Ureter (tissue), 1 donor: ENCODE measurements at regions not wholly inside any gene's neighbourhood (a gene's known extent, or its start where the extent isn't known, plus 50 kb on each side); places are given as distances from the start of the nearest gene placed in this dataset.
A peak's percentile ranks its signal among the peaks of the same experiment; 100 is the strongest.

Experiments used
- DNase-seq: peaks from one replicate; pipeline ENCODE4 v3.0.0-alpha.2; 2020; ENCODE audit warnings: low spot score
- donor health status: DM: yes; HTN: yes; CAD: no.

DNA sequence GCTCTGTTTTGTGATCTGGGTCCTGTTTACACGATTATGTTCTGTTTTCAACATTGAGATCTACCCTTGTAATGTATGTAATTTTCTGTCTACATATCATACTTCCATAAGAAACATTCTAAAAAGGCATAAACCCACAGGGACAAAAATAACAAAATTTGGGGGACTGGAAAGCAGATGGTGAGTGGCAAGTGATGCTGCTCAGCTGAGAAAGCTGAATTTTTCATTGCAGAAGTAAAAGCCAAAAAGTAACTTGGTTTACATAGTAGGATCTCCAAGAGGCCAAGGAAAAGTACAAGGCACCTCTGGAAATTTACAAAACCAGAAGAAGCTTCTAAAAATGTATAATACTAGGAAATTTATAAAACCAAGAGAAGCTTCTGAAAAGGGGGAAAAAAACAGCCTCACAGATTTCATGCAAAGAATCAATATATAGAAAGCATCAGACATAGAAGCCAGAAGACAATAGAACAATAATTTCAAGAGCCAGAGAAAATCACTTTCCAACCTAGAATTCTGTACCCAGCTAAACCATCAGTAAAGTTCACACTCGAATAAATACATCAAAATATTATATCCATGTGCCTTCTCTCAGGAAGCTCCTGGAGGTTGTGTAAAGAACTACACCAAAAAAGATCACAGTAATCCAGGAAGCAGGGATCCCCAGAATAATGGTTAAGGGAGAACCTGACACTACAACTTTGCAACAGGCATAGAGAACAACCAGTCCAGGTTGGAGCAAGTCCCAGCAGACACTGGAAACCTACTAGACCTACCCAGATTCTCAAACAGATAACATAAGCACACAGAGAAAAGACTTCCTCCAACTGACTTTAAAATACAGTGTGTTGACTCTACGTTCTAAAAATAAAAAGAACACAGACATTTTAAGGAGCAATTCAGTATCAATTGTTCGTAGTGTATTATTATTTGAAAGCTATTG is 401.7 kb upstream of the HS6ST1 start:
- DNase-seq, result no peak

GRCh38 chr2:128721096-128721495 is 402.4 kb upstream of the HS6ST1 start:
- no peak for DNase-seq

DNA sequence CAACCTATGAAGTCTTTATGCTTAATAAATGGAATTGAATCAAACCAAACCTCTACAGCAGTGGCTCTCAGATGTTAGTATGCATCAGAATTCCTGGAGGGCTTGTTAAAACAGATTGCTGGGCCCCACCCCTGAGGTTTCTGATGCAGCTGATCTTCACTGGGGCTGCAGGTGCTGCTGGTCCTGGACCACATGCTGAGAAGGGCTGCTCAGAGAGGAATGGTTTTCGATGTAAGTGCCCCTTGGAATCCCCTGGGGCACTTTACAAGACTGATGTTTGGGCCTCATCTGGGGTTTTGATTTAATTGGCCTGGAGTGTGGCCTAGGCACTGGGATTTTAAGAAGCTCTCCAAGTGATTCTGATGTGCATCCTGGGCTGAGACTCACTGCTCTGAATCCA is 403.8 kb upstream of the HS6ST1 start:
- no peak for DNase-seq

DNA sequence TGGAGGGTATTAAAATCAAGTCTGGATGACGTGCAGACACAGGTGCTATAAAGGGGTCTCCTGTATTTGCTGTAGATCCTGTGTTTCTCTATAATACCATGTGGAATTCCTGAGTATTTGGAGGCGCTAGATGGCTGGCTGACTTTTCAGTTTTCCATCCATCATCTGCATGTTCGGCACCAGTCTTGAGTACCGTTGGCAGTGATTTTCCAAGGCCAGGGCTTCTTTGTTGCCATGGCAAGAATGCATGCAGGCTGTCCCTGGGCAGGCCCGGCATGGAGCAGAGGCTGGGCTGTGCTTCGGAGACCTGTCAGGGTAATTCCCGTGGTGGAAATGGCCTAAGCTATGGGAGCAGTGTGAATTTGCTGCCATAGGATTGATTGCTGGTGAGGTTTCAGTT is 405.9 kb upstream of the HS6ST1 start:
- no peak for DNase-seq

GRCh38 chr2:128724972-128725371 is 406.3 kb upstream of the HS6ST1 start:
- no peak for DNase-seq

- no peak for DNase-seq
Measured at GRCh38 chr2:128726236-128726635, 407.6 kb upstream of the HS6ST1 start.

GRCh38 chr2:128726911-128727310 is 408.2 kb upstream of the HS6ST1 start:
- no peak for DNase-seq

DNA sequence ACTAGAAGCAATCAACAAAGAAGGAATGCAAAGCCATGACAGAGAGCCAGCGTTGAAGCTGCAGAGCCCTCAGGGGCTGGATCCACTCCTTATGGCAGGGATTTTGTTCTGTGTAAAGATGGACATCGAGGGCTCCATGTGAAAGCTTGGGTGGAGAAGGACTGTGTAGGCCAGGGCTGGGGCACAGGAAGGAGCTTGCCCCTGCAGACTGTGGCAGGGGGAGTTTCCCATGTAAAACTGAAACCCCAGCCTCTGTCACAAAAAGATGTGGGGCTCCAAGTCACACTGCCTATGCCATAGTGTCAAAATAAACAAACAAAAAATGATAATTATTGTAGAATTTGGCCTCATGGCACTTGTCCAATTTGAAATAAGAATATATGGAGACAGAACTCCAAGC is 408.7 kb upstream of the HS6ST1 start:
- no peak for DNase-seq

- DNase-seq, result no peak
Measured at GRCh38 chr2:128727914-128728313, 409.2 kb upstream of the HS6ST1 start.

- DNase-seq, result no peak
Measured at GRCh38 chr2:128729051-128729450, 410.4 kb upstream of the HS6ST1 start.

DNA sequence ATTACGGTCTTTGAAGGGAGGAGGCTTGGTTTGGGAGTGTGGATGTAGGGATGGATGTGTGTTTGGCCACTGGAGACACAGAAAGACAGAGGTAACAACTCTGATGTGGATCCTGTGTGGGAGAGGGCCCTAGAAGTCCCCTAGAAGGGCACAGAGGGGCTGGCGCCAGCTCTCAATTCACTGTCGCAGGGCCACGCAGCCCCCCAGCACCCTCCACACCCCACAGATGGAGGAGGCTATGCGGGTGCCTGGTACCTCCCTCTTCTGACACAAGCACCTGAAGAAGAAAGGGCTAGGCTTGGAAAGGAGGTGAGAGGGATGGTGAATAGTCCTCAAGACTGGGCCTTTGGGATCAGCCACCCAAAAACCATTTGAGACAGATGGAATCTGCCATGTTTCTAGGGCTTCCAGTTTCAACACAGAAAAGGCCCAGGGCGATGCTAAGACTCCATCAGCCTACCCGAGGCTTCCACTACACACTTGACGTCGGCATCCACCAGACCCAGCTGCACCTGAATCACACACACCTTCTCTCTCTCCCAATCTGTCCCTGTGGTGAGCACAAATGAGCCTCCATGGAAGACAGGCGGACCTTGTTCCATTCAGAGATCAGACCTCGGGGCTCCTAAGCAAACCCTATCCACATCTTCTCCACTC is 413.5 kb upstream of the HS6ST1 start:
- no peak for DNase-seq

DNA sequence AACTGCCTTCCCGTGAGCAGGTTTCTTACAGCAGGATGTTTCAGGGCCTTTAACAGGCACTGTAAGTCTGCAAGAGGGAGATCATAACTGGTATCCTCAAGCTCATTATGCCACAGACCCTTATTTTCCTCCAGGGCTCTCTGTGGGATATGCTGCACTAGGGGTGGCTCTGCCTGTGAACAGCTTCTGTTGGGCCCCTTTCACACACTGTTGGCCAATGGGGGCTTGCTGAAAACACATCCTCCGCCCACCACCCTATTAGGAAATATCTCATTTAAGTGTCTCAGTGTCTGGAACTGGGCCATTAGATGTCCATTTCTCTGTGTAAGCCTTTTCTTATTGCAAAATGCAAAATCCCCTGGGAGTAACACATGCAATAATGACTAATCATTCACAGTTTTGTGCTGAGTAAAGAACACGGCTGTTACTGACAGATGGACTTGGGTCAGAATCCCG is 414.3 kb upstream of the HS6ST1 start:
- no peak for DNase-seq

GRCh38 chr2:128733450-128733849 is 414.8 kb upstream of the HS6ST1 start:
- DNase-seq, result no peak

GRCh38 chr2:128734521-128735295 is 416.0 kb upstream of the HS6ST1 start:
- DNase-seq, result no peak

DNA sequence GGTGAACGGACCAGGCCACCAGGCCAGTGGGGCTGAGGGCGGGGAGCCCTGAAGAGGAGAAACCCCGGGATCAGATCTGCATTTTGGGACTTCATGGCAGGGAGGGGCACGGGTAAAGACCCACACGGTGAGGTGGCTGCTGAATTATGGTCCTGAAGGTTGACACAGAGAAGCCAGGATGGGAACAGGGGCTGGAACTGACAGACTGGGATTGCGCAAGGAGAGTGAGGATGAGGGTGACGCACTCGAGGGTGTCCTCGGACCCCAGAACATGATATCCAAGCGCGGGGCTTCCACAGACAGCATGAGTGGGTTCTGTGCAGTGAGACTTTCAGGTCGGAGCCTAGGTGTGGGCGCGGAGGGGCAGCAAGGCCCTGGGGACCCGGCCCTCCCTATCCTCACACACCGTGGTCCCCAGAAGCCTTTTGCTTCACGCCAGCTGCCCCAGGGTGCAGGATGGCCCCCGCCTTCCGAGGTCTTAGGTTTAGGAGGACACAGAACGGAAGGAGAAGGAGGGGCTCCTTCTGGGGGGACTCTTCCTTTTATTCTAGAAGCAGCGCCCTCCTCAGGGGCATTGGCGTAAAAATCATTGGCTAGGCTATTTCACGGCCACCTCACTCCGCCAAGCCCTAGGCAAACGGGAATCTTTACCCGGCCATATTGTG is 416.8 kb upstream of the HS6ST1 start:
- no peak for DNase-seq

DNA sequence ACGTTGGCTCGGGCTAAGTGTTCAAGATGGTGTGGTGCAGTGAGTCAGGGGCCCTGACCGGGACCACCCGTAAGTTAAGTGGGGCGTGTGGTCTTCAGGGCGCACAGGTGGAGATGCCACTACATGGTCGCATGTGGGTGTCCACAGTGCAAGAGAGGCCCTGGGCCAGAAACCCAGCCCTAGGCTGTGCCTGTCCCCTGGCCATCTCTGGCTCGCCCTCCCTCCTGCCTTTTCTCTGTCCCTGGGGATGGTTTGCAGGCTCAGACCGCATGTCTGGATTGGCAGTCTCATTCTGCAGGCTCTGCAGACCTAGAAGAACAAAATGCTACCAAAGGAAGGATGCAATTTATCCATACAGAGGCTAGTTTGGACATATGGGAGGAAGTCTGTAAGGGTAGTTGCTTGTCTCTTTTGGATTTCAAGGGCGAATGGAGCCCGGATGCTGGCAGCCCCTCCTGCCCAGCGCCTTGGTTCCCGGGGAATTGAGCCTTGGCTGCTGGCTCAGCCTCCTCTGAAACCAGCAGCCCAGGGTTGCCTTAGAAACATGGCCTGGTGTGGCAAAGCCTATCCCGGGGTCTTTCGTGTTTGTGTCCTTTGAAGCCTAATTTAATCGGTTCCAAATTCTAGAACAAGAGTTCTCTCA is 417.5 kb upstream of the HS6ST1 start:
- DNase-seq, result no peak

- DNase-seq, result peak; percentile 82
Measured at GRCh38 chr2:128736689-128737545, 418.2 kb upstream of the HS6ST1 start.

- DNase-seq, result no peak
Measured at GRCh38 chr2:128737546-128737826, 418.8 kb upstream of the HS6ST1 start.

DNA sequence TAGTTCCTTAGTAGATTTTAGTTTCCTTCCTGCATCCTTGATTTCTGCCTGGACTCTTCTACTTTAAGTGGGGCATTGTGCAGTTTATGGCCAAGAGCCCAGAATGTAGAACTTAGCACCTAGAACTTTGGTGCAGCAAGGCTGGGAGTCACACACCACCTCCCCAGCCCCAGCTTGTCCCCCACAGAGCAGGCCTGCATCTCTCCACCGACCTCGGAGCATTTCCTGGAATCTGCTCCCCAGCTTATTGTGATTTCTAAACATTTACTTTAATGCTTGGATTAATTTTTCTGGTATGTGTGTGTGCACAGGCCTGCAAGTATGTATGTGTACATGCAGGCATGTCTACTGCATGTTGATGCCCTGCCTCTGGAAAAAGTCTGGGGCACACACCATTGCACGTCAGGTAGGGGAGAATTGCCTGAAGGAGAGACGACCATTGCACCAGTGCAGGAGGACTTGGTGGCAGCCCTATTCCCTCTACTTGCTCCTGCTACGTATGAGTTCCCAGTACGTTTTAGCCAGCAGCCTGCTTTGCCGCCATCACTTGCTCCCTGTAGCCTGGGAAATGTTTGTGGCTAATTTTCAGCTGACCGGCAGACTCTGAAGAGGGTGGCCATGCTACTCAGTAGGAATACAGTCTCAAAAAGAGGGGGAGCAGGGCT is 419.9 kb upstream of the HS6ST1 start:
- no peak for DNase-seq

DNA sequence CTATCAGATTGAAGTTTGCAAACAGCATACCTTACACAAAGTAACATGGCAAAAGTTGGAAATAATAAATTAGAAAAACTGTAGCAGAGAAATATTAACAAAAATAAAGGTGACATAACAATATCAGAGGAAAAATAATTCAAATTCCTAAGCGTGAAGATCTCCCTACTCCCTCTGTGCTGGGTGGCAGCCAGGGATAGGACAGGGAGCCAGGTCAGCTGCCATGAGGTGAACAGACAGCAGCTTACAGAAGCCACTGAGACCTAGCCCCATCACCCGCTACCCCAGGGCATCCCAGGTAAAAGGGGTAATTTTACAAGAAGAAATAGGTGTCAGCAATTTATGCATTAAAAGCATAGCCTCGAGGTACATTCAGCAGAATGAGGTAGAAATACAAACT is 423.8 kb upstream of the HS6ST1 start:
- DNase-seq, result no peak
